NCI-H146 (cell line): ENCODE measurements at regions not wholly inside any gene's neighbourhood (a gene's known extent, or its start where the extent isn't known, plus 50 kb on each side); places are given as distances from the start of the nearest gene placed in this dataset.
A peak's percentile ranks its signal among the peaks of the same experiment; 100 is the strongest.

Experiments
- DNase-seq: peaks from one replicate; lab custom pipeline; 2025; lab: John Stamatoyannopoulos, UW

DNA sequence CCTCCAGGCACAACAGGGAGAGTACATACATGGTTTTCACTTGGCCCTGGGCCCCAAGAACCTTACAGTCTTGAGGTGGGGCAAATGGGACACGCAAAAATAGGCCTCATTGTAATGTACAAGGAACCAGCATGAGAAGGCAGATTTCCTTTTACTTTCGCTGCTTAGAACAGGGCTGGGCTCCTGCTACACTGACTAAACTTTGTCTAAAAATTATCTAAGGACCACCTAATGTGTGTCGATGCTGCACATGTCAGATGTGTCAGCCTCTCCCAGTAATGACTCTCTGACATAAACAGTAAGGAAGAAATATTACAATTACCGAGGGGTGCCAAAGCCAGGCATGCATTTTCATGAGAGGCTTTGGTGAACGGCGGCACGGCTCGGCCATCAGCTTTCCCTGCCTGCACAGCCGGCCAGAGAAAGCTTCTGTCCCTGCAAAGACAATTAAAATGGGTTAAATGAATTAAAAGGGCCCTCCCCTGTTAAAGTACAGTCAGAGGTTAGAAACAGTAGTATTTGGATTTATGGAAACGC, 224.2 kb upstream of the IRX3 start:
- no peak for DNase-seq

DNA sequence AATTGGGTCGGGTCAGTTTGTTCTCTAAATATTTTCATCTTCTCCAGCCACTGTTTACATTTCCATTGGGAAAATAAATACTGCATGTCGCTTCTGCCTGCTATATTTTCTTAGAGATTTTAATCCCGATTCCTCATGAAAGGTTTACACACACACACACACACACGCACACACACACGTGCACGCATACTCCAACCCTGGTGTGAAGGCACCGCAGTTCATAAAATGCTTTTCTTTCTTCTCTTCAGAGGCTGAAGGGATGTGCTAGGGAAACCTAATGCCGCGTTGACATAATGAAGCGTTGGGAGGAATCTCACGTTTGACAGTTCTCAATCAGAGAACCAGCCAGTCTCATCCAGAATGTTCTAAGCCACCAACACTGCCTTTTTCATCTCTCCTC, 222.9 kb upstream of the IRX3 start:
- no peak for DNase-seq

DNA sequence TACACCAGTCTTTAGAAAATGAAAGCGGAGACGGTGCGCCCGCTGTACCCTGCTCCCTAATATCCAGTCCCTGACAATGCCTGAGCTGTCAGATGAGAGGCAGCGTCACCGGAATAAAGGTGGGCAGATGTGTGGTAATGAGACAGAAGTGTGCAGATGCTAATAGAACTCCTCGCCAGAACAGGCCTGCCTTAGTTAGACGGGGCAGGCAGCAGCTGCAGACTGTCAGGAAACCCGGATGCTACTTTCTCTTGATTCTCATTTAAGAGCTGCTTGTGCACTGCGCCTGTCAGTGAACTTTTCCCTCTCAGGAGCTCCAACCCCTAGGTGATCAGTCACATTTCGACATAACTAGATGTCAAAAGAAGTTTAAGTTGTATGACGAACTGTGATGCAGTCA, 221.8 kb upstream of the IRX3 start:
- no peak for DNase-seq

DNA sequence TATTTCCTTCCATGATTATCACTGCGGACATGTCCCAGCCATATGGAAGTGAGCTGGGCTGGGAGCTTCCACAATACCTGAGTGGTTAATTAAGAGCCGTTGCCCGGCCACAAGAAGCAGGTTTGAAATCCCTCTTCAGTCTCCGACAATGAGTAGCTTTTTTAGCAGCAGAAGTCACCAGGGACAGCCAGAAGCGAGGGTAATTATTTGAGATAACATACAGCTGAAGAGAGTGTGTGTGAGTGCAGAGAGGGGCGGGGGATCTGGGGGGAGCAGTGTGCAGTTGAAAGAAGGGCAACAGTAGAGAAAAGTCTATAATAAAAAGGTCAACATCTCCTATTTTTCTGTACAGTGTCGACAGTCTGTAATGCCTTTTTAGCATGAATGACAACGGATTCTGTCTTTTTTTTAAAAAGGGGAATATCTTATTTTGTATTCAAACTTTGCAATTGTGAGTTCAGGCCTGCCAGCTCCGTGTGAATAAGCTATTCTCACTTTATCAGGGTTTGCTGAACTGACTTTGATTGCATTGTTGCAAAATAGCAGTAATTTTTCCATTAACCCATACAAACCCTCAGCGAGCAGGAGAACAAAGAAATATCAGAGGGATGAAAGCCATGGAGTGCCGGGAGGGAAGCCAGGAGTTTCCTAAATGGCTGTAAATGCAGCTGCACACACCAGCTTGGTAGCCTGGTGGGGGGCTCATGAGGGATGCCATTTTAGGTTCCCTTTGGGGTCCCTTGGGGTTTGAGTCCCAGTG, 220.3 kb upstream of the IRX3 start:
- DNase-seq, result peak; percentile 40

DNA sequence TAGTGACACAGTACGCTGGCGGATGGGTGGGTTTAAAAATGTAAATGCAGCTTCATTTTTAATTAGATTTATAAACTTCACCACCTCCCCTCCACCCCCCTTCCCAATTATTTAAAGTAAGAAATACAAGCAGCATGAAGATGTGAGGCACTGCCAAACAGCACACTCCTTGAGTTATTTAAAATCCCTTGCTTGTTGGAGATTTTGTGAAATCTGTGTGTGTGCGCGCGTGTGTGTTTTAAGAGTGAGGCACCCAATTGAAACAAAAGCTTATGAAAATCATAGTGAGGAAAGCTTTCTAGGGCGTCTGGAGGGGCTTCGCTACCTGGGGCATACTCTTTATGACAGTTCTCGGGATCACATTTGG, 219.6 kb upstream of the IRX3 start:
- no peak for DNase-seq

DNA sequence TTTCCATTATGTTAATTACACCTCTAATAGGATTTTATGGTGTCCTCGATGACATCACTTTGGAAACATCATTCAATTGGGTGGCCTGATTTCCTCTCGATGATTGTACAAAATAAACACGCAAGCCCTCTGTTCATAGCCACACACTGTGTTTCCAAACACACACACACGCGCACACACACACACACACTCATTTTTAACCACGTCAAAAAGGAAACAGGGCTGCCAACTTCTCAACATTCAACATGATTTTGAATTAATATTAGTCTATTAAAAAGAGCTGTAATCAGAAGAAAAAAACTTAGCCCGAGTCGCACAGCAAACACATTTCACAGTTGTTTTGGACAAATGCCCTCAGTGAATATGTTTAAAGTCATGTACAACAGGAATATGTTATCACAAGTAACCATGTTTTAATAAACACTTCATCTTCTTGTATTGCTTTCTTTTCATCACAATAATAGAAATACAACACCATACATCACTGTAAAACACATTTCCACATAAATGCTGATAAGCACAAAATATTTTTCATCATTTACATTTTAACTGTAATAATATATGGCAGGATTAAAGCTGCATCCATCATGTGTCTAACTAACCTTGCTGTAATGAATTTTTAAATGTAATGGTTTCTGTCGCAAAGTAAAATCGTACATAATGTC, 219.1 kb upstream of the IRX3 start:
- no peak for DNase-seq

DNA sequence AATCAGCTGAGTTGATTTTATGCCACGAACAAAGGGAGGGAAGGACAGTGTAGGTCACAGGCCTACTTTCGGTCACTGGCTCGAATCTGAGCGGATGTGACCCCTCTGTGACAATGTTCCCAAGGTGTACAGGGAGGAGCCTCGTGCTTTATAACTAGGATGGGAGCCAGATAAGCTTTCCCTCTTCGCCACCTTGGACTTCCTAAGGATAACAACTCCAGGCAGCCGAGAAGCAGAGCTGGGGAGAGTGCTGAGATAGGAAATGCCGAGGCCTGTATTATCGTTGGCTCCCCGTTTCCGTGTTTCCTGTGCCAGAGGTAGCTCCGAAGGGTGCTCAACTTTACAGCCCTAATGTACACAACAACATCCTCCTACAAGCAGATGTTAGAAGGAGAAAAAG, 217.8 kb upstream of the IRX3 start:
- no peak for DNase-seq

DNA sequence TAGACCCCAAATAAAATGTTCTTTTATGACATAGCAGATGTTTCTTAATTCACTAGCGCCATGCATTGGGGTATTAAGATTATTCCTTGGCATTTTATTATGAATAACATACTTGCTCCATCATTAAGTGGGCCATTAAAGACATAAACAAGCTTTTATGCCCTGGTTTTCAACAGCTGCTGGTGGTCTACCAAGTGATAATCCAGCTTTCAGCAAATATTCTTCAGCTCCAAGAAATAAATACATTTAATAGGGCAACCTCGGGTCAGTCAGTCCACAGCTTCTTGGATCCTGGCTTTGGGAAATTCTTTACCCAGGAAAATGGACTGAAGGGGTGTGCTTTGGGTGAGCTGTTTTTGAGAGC, 217.3 kb upstream of the IRX3 start:
- no peak for DNase-seq

DNA sequence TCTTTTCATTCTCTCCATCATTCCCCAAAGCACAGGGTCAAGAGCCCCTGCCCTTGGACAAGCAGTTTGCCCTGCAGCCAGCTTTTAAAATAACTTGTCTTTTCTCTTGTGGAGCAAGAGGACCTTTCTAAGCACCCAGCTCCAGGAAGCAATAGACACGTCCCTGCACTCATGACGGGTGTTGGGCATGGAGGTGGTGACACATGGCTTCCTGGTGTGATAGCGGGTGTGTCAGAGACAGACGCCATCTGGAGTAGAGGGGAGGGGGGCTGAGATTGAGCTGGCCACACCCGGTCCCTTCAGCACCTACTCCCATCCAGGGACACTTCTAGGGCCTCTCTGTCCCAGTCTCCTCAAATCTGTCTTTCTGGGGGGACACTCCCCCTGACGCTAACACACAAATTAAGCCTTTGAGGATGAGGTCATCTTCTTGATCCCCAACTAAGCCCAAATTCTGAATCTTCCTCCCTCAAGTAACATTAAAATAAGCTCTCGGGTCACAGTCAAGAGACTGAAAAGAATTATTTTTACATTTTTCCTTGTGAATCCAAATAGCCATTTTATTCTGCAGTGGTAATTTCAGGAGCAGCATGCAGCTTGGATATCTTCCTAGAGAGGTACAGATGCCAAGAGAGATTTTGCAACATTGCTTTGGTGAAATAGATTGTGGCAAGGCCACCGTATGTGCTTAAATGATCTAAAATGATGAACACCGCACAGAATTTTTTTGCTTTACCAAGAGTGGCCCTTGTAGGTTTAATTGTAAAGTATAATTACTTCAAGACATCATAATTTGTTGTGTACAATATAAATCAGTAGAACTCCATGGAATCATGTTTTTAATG, 216.6 kb upstream of the IRX3 start:
- DNase-seq, result no peak

DNA sequence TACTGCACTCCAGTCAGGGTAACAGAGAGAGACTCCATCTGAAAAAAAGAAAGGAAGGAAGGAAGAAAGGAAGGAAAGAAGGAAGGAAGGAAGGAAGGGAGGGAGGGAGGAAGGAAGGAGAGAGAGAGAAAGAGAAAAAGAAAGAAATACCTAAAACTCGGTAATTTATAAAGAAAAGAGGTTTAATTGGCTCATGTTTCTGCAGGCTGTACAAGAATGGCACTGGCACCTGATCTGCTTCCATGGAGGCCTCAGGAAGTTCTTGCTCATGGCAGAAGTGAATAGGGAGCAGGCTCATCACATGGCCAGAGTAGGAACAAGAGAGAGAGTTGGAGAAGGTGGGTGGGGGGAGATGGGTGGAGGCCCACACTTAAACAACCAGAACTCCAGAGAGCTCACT, 215.2 kb upstream of the IRX3 start:
- no peak for DNase-seq

DNA sequence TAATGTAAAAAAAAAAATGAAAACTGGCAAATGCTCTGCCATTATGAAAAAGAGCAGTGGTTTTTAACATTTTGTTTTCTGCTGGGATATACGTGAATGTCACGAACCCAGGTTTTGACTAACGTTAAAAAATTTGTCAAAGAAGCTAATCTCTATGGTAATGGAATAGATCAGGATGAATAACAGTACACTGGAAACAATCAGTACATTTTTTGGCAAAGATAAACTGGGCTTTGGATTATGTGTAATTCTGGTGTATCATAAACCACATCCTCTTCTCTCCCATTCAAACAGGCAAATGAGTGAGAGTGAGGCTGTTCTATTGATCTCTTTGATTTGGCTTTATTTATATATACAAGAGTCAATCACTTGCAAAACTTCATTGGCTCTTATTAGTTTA, 207.0 kb upstream of the IRX3 start:
- no peak for DNase-seq

DNA sequence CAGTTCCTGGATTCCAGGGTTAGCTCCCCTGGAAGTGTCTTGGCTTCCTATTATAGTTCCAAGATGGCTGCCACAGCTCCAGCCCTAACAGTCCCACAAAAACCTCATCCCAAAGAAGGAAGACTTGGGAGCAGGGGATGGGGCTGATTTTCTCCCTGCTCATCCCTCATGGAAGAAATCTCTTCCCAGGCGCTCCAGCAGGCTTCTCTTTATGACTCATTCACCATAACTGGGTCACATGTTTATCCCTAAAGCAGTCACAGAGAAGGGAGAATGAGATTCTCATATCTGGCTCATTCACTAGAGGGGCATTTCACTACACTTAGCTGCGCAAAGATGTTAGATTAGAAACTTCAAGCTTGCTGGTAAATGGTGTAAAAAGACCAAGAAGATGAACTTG, 206.5 kb upstream of the IRX3 start:
- no peak for DNase-seq

DNA sequence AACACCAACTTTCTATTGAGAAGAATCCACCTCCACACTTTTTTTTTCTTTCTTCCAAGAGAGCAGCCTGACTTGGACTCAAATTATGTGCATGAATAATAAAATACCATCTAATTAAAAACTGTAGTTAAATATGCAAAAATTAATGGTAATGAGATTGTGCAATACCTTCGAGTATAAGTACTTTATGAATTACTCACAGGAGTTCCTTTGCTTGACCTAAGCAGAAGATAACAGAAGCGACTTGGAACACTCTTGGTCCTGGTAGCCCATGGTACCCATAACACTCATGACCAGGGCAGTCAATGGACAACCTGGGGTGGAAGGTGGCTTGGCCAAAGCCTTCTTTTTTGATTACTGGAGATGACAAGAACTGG, 203.5 kb upstream of the IRX3 start:
- no peak for DNase-seq

DNA sequence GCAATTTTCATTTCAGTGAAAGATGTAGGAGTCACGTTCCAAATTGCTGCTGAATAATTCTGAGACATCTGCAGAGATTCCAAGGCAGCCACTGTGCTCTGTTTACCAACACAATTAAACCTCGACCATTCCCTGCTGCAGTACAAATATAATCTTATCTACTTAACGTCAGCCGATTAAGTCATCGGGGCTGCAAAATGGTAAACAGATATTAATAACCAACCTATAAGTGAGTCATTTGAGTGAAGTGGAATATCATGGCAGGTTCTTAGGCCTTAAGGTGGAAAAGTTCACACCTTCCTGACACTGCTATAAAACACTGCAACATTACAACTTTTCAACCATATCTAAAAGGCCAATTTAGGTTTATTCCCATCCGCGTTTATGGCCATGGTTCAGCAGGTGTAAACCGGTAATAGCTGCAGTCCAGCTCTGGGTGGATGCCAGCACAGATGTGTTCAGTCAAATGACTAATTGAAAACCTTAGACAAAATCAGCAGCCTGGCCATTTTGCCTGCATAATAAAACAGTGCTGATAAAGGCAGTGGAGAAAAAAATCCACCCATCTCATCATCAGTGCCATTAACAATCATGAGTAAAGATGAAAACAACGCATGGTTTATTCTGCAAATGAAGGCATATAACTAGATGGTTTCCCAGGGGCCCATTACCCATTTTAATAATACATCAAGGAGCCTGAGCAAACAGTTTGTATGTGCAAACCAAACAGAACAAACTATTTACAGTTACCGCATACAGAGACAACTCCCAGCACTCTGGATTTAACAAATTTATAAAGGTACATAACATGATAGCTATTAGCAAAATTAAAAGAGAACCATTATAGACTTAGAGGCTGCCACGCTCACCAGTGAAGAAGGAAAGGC, 202.9 kb upstream of the IRX3 start:
- DNase-seq, result peak; percentile 36

DNA sequence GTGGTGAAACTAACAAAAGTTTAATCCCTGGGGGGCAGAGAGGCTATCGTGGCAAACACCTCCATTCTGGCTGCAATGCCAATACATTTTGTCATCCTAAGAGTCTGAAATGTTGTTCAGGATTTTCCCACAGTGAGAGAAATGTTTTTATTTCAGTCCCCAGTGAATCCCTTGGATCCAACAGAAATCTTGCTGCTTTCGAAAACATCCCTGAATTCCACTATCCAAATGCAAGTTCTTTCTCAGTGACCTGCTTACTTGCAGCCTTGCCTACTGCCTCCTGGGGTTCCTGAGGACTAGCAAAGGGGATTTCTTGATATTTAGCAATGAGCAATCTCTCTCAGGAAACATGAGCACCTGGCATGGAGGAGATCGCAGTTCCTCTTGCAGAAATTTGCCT, 202.1 kb upstream of the IRX3 start:
- no peak for DNase-seq

DNA sequence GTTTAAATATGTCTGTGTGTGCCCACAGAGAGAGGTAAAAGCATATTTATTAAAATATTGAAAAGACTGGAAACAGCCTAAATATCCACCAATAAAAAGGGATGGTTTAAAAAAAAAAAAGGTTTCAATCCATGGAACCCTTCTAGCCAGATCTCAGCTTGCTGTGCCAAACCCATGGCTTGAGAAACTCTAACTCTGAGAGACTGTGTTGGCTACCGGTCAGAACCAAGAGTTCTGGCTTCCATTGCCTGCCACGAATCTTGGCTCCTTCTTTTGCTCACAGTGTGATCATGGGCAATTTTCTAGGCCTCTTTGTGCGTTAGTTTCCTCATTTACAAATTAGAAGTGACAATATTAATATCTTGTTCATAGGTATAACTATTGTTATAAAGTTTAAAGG, 201.3 kb upstream of the IRX3 start:
- no peak for DNase-seq

DNA sequence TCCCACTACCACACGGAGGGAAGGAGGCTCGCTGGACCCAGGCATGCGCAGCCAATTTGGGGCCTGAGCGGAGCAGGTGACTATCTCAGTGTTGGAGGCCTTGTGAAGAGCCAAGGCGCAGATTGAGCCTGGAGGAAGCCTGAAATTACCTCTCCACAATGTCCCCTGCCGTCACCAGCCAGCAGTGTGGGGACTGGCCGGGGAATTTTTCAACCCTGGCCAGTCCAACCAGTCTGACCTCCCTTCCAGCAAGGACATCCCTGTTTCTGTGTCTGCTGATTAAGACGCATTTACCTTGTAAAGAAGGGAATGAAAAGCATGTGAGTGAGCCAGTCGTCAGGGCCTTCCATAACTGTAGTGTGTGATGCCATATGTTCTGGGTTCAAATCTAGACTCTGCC, 198.1 kb upstream of the IRX3 start:
- no peak for DNase-seq

DNA sequence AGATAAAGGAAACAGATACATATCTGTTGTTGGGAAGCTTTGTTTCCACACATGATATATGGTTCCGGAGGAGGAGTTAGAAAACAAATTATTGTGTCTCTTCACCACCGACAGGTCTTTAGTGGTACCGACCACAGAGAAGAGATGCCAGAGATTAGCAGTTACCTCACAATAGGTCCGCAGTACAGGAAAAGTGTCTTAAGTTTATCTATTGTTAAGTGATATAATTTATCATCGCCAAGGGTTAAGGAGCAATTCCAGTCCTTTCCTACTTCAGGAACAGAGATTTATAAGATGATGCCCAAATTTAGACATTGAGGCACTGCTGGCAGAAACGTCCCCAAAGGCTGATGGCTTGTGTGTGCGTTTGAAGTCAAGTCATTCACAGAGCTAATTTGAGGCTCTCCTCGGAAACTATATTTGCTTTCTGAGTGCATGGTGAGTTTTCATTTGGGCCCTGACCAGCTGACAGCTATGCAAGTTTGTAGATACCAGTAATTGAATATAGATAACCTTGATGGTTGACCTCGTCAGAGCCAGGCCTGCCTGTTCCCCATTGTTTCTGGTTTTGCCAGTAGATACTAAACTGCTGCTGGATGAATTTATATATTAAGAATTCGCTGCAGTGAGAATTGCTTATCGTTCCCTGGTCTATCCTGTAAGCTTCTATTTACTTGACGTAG, 196.4 kb upstream of the IRX3 start:
- no peak for DNase-seq

DNA sequence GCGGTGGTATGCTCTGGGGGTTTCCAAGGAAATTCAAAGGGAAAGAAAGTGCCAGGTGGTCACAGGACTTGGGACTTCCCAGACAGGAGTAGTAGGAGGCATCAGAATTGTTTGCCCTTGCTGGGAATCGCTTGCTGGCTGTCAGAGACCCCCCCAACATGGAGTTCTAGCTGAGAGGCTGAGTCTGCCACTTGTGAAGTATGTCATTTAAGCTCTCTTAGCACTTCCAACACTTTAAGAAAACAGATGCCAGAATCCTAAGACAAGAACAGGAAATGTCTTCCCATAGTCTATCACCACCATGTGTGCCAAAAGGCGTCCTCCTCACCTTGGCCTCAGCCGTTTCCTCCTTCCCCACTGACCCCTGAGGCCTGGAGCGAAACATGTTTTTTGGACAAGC, 193.8 kb upstream of the IRX3 start:
- DNase-seq, result no peak

DNA sequence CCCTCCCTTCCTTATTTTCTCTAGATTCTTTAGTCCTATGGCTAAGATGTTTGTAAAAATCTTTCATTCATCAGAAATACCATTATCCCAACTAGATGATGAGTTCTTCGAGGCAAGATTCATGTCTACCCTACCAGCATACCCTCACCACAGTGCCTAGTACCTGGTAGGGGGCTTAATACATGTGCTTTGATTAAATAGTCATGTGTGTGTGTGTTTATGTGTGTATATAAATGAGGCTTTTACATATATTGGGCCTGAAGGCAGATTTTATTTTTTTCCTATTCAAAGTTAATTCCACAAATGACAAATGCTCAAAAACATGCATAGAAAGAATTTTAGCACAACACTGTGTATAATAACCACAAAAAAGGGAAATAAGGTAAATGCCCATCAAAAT, 193.0 kb upstream of the IRX3 start:
- no peak for DNase-seq

DNA sequence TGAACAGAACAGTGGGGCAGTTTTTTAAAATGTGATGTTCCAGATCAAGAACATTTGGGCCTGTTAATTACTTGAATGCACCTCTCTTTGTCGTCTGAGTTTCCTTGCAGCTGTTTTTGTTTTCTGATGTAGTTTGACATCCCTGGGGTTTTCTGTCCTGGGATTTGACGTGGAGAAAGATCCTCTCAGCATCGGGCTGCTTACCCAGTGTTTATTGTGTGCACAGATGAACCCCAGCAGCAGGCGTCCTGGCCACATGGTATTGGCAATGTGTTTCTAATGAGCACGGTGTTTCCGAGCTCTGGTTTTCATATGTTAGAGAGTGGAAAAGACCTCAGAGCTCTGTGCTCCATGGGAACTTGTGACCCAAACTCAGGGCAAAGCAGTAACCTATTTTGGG, 191.1 kb upstream of the IRX3 start:
- no peak for DNase-seq
